Activated T-cell treated with anti-CD3 and anti-CD28 coated beads for 1 hour (primary cell): ENCODE measurements at regions not wholly inside any gene's neighbourhood (a gene's known extent, or its start where the extent isn't known, plus 50 kb on each side); places are given as distances from the start of the nearest gene placed in this dataset.
"Not testable (repeated sequence)": the region's sequence is repeated elsewhere in the genome, so short reads cannot be mapped to it uniquely, and the experiment has no call there.

Experiments used
- DNase-seq: peaks from one replicate; pipeline ENCODE4 v3.0.0-alpha.2; 2020; ENCODE audit warnings: low read depth

GRCh38 chr20:19834783-19835182 lies 76.7 kb downstream of the RIN2 start:
- DNase-seq, result no peak

DNA sequence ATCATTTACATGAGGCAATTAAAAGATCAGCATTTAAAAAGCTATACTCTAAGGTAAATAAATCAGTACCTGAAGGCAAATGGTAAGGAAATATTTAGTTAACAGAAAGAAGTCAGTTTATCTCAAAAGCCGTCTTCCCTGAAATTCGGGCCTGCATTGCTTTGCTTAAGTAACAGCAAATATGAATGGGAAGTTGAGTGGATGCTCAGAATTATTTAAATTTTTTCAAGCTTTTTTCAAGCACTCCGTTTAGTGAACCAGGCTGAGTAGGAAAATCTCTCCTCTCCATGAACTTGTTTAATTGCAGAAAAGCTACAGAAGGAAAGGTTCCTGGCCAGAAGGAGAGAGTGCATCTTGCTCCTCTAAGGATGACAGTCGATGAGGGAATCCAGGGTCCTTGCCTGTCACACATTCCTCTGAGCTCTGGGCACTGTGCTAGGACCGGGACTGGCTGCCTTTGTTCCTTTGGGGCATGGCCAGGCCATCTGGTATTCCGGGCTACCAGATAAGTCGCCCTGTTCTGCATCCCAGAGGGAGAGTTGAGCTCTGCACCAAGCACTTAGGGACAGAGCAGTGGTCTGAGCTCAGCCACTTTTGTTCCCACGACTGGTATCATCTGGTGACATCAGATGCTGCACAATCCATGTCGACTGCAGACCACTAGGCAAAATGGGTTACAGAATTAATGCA lies 77.6 kb downstream of the RIN2 start:
- DNase-seq, result no peak

DNA sequence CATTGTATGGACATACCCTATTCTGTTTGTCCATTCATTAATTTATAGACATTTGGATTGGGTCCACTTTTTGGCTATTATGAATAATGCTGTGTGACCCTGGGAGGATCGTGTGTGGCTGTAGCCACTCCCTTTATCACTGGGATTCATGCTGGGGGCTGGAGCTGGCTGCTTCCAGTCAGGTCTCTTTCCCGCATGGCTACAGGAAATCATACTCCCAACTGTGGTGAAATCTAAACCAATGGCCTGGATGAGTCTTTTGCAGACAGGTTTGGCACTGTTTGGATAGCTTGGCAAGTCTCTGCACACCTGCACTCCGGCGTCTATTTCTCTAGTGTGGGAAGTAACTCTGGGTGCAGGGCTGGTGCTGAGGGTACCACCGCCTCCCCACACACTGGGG lies 80.4 kb downstream of the RIN2 start:
- no peak for DNase-seq

DNA sequence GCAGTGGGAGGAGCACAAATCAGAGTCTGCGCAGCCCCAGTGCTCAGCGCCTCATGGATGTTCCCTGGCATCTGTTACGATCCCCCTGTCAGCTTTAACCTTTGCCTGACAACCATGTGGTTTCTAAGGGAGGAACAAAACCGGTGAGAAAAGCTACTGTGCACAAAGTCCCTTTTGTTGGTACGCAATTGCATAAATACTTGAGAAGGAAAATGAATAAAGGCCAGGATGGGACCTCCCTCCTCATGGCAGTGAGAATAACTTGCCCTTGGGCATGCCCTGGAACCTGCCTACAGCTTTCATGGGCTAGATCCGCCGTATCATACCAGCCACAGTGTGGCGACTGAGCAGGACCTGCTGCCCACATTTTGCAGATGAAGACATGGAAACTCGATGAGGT lies 81.0 kb downstream of the RIN2 start:
- no peak for DNase-seq

DNA sequence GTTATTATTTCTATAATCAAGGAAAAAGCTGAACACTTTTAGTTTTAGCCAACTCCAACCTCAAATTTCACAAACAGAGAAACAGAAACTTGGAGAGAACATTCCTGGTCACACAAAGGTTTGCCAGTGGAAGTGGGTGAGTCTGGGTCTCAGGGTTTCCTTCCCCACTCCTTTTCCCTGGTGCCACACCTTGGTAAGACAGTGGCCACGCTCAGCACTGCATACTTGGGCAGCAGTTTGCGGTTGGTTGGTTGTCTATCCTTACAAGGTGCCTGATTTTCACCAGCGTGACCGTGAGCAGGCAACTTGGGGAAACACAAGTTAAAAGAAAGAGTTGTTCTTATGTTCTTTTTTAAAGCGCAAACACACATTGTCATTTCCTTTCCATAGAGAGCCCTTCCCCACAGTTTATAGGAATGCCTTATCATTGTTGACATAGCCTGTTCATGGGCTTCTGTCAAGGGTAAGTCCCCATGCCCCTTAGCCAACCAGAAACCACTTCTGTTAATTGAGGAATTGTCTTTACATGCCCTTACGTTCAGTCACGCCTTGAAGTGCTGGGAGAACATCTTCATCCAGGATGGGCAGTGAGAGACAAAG lies 82.2 kb downstream of the RIN2 start:
- DNase-seq, result no peak

DNA sequence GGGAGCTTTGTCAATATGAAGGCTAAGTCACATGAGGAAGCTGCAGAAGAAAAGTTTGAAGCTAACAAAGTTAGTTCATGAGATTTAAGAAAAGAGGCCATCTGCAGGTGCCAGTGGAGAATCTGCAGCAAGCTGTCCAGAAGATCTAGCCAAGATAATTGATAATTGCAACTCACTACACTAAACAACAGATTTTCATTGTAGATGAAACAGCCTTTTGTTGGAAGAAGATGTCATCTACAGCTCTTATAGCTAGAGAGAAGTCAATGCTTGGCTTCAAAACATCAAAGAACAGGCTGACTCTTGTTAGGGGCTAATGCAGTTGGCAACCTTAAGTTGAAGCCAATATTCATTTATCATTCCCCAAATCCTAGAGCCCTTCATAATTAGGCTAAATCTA lies 83.7 kb downstream of the RIN2 start:
- DNase-seq, result no peak

DNA sequence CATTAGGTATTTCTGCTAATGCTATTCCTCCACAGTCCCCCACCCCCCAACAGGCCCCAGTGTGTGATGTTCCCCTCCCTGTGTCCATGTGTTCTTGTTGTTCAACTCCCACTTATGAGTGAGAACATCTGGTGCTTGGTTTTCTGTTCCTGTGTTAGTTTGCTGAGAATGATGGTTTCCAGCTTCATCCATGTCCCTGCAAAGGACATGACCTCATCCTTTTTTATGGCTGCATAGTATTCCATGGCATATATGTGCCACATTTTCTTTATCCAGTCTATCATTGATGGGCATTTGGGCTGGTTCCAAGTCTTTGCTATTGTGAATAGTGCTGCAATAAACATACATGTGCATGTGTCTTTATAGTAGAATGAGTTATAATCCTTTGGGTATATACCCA lies 86.8 kb downstream of the RIN2 start:
- not testable (repeated sequence) for DNase-seq

DNA sequence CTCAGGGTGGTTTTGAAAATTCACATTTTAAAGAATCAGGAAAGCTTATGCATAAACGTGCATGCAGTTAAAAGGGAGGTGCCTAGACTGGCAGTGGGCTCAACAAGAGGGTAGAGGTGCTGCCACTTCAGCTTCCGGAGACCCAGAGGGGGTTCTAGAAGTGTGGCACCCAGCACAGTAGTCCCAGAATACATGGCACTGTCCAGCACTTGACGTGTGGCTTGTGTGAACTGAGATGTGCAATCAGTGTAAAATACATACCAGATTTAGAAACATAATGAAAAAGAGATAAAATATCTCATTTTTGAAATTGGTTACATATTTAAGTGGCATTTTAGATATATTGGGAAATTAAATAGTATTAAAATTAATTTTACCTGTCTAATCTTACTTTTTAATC lies 89.3 kb downstream of the RIN2 start:
- DNase-seq, result no peak

DNA sequence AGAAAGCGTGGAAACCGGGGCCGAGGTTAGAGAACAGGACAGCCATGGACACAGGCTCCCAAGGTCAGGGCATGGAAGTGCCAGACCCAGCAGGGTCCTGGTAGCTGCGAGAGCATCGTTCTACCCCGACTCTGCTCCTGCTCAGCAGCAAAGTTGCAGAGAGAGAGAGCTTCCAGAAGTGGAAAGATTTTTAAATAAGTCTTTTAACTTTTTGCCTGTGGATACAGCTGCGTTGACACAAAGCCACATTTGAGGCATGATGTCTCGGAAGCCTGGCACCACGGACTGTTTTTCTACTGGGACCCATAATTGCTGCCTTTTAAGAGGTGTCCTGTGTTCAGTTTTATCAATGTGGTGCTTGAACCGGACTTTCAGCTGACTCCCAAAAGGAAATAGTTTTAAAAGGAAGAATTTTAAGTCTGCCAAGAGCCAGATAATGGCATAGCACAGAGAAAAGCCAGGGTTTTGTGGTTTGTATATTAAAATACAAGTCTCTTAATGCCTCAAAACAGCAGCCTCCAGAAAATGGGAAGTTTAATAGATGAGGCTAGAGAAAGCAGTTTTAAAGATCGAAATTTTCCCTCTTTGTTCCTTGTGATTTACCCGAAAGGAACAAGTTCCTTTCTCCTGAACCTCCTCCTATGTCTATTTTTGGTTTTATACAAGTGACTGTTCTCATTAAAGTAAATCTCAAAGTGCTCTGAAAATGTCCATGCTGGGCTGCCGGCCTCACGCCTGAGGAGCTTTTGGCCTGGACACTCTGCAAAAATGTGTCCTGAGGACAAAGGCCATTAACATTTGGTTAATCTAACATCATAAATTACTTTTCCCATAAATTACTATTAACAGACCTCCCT lies 91.5 kb downstream of the RIN2 start:
- DNase-seq, result no peak

GRCh38 chr20:19850198-19850533 lies 92.1 kb downstream of the RIN2 start:
- DNase-seq, result no peak

DNA sequence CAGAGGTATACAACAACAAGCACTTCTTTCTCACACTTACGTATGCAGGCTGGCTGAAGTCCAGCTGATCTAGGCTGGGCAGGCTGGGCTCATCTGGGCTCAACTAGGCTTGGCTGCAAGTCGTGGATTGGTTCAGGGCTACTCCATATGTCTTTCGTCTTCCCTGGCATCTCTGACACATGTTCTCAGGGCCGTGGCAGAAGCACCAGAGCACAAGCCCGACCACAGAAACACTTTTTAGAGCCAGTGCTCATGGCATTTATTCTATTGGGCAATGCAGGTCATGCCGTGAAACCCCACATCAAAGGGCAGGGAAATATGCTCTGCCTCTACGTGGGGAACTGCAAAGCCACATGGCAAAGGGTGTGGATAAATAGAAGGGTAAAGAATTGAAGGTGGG lies 93.8 kb downstream of the RIN2 start:
- DNase-seq, result no peak

- no peak for DNase-seq
These were observed 97.4 kb downstream of the RIN2 start for GRCh38 chr20:19855416-19855815.

- no peak for DNase-seq
These were observed 100.7 kb downstream of the RIN2 start for GRCh38 chr20:19858466-19859371.

DNA sequence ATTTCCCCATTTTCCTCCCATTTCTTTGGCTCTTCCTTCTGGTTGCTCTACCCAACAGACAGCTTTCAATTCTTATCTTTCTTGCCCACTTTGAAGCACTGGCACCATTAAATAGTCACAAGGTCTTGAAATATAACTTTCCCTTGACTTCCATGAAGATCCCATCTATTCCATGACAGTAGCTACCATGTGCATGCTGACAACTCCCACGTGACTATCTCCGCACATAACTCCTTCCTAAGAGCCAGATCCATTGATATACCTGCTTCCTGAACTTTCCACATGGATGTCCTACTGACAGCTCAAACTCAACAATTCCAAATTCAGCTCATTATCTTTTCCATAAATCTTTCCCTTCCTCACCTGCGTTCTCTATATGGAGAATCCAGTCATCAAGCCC lies 101.4 kb downstream of the RIN2 start:
- DNase-seq, result no peak

DNA sequence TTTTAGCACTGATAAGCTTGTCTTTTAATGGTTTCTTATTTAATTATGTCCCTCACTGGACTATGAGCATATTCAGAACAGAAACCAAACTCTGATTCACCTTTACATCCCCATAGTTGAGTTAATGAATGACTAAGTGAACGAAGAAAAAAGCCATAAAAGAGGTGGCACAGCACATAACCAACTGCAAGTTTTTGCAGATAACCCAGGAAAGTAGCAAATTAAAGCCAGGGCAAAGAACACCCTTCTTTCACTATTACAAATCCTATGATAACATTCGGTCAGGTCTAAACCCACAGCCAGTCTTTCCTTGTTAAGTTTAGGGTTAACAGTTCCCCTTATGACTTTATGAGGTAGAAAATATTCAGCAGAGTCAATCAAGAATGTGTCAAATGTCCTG lies 102.7 kb downstream of the RIN2 start:
- no peak for DNase-seq

GRCh38 chr20:19861147-19861759 lies 103.2 kb downstream of the RIN2 start:
- DNase-seq, result no peak

GRCh38 chr20:19864130-19864529 lies 106.1 kb downstream of the RIN2 start:
- no peak for DNase-seq

DNA sequence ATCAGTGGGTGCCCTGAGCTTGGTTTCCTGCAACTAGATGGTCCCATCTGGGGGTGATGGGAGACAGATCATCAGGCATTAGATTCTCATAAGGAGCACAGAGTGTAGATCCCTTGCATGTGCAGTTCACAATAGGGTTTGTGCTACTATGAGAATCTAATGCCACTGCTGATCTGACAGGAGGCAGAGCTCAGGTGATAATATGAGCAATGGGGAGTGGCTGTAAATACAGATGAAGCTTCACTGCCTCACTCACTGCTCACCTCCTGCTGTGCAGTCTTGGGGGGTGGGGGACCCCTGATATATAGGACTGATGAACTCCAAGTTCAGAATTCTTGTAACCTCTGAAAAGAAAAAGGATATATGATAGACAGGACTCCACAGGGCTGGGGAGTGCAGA lies 108.0 kb downstream of the RIN2 start:
- no peak for DNase-seq

- DNase-seq, result no peak
These were observed 109.0 kb downstream of the RIN2 start for GRCh38 chr20:19867074-19867473.

- no peak for DNase-seq
These were observed 109.9 kb downstream of the RIN2 start for GRCh38 chr20:19867940-19868371.

DNA sequence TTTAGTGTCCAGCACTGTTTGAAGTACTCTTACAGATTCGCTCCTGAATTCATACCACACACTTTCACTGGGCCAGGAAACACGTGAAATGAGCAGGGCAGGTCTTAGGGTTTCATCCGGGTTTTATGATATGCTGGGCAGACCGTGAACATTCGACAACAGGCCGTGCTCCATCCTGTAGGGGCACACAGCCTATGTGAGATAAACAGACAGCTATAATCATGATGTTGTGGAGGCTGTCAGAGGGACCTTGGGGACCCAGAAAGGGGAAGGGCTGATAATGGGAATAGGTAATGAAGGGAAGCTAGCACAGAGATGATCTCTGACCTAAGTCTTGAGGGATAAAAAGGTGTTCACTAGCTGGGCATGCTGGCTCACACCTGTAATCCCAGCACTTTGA lies 110.4 kb downstream of the RIN2 start:
- DNase-seq, result no peak

DNA sequence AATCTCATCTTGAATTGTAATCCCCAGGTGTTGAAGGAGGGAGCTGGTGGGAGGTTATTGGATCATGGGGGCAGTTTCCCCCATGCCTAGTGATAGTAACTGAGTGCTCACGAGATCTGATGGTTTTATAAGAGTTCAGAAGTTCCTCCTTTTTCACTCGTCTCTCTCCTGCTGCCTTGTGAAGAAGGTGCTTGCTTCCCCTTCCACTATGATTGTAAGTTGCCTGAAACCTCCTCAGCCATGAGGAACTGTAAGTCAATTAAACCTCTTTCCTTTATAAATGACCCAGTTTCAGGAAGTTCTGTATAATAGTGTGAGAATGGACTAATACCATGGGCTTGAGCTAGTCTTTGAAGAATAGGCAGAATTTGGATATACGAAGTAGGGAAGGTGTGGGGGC lies 113.9 kb downstream of the RIN2 start:
- no peak for DNase-seq
